Hematopoietic multipotent progenitor cell treated with erythropoietin and hydrocortisone succinate and interleukin-3 and kit ligand, for 8 days (in vitro differentiated cells): ENCODE measurements at regions not wholly inside any gene's neighbourhood (a gene's known extent, or its start where the extent isn't known, plus 50 kb on each side); places are given as distances from the start of the nearest gene placed in this dataset.
"Not testable (repeated sequence)": the region's sequence is repeated elsewhere in the genome, so short reads cannot be mapped to it uniquely, and the experiment has no call there.

Source experiments
- DNase-seq: peaks from one replicate; pipeline ENCODE4 v3.0.0-alpha.2; 2015

GRCh38 chr16:27600381-27600780 lies 50.4 kb downstream of the KATNIP start:
- DNase-seq = no peak

- no peak for DNase-seq
Observed at GRCh38 chr16:27602103-27602502, 52.2 kb downstream of the KATNIP start.

- DNase-seq = peak; percentile 66
Observed at GRCh38 chr16:27605500-27606106, 55.7 kb downstream of the KATNIP start.

- no peak for DNase-seq
Observed at GRCh38 chr16:27611340-27611739, 61.4 kb downstream of the KATNIP start.

- no peak for DNase-seq
Observed at GRCh38 chr16:27613238-27613791, 63.4 kb downstream of the KATNIP start.

- no peak for DNase-seq
Observed at GRCh38 chr16:27617665-27618064, 67.7 kb downstream of the KATNIP start.

- DNase-seq = no peak
Observed at GRCh38 chr16:27618165-27618564, 68.2 kb downstream of the KATNIP start.

GRCh38 chr16:27618606-27619327 lies 68.8 kb downstream of the KATNIP start:
- no peak for DNase-seq

GRCh38 chr16:27620541-27620940 lies 70.6 kb downstream of the KATNIP start:
- DNase-seq = no peak

GRCh38 chr16:27624154-27625049 lies 74.5 kb downstream of the KATNIP start:
- DNase-seq = no peak

- no peak for DNase-seq
Observed at GRCh38 chr16:27625050-27625697, 75.2 kb downstream of the KATNIP start.

GRCh38 chr16:27627136-27627535 lies 77.2 kb downstream of the KATNIP start:
- DNase-seq = no peak

- no peak for DNase-seq
Observed at GRCh38 chr16:27628241-27628942, 78.4 kb downstream of the KATNIP start.

GRCh38 chr16:27628943-27629462 lies 79.1 kb downstream of the KATNIP start:
- DNase-seq = not testable (repeated sequence)

- no peak for DNase-seq
Observed at GRCh38 chr16:27632216-27632615, 82.3 kb downstream of the KATNIP start.

- DNase-seq = no peak
Observed at GRCh38 chr16:27633221-27633620, 83.3 kb downstream of the KATNIP start.

GRCh38 chr16:27633721-27634120 lies 83.8 kb downstream of the KATNIP start:
- no peak for DNase-seq

GRCh38 chr16:27634779-27635178 lies 84.8 kb downstream of the KATNIP start:
- no peak for DNase-seq

- DNase-seq = no peak
Observed at GRCh38 chr16:27636453-27637240, 86.7 kb downstream of the KATNIP start.

- no peak for DNase-seq
Observed at GRCh38 chr16:27638833-27639560, 89.1 kb downstream of the KATNIP start.
